ENCODE measurements at regions not wholly inside any gene's neighbourhood (a gene's known extent, or its start where the extent isn't known, plus 50 kb on each side); places are given as distances from the start of the nearest gene placed in this dataset.

DNA sequence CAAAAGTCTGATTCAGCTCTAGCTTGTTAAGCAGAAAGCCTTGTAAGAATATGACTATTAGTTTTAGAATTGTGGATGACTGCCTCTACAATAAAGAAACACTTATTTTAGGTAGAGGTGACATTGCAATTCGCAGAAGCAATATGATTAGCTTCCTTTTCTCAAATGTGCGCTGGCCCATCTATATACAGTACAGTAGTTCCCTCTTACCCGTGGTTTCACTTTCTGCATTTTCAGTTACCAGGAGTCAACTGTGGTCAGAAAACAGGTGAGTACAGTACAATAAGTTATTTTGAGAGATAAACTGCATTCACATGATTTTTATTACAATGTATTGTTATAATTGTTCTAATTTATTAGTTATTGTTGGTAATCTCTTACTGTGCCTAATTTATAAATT, 405.1 kb downstream of the GPD2 start:
- intact Hi-C loops (cut with micrococcal nuclease): no loop called here
- Mint-ChIP-seq H3K27me3 (ENCODE audit: insufficient read depth) (peaks cover 4% of the 10 kb centered on the region), H3K27ac (no peak overlapping the region), H3K4me3 (no peak overlapping the region), H3K36me3 (ENCODE audit: low read depth) (no peaks in the 10 kb centered on the region), H3K4me1 (ENCODE audit: low read depth) (no peaks in the 10 kb centered on the region), H3K9me3 (no peaks in the 10 kb centered on the region)
- DNase-seq (ENCODE audit: low spot score): no peak

DNA sequence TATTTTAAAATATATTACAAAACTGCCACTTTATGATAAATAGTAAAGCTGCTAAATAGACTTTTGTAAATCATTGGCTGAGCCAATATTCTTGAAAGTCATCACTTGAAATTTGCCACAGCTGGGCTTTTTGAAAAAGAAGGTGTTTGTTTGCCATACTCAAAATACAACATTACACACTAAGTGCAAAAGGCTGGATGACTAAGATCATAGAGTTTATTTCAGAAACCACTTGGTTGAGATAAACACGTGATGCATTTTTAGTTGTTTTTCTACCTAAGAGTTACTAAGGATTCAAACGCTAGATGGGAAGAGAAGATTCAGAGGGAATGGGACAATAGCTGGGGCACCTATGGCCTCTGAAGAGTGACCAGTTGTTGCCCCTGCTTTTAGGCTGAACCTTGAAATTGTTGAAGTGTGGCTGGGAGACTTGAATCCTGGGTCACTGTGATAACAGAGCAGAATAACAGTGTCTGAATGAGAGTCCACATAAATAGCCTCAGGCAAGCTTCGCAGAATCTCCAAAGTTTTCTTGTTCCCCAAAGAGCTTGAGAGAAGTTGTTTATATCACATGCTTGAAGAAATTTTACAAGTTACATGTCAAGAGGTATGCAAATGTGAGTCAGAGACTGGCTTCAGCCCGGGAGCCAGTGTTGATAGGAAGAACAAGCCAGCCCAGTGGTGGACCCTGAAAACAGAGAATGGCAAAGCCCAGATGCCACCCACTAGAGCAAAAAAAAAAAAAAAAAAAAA, 409.8 kb downstream of the GPD2 start:
- H3K4me3 Mint-ChIP-seq: no peak overlapping the region
- no peak overlapping the region for H3K27ac Mint-ChIP-seq
- intact Hi-C loops (cut with micrococcal nuclease): no loop called here
- H3K36me3 Mint-ChIP-seq (ENCODE audit: low read depth): no peaks in the 10 kb centered on the region
- no peaks in the 10 kb centered on the region for H3K4me1 Mint-ChIP-seq (ENCODE audit: low read depth)
- peaks cover 7% of the 10 kb centered on the region for H3K27me3 Mint-ChIP-seq (ENCODE audit: insufficient read depth)
- DNase-seq (ENCODE audit: low spot score): no peak
- H3K9me3 Mint-ChIP-seq: no peaks in the 10 kb centered on the region

DNA sequence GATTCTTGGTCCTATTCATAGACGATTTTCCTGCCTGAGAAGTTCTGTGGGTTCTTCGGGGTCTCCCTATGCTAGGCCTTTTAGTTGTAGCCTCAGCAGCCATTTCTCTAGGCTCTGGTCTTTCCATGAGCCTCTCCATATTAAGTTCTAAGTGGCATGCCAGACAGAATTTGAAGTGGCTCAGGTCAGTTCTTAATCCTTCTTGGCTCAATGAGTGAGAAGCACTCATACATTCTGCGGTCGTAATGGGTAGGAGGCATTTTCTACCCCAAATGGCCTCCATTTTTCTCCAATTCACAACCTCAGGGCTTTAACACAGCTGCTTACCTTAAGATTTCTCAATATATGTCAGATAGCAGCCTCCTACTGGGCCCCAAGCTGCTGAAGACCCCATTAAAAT, 405.3 kb upstream of the GALNT5 start:
- no peaks in the 10 kb centered on the region for H3K9me3 Mint-ChIP-seq
- peaks cover 9% of the 10 kb centered on the region for H3K27me3 Mint-ChIP-seq (ENCODE audit: insufficient read depth)
- H3K4me3 Mint-ChIP-seq: no peak overlapping the region
- H3K27ac Mint-ChIP-seq: no peak overlapping the region
- H3K4me1 Mint-ChIP-seq (ENCODE audit: low read depth): no peaks in the 10 kb centered on the region
- DNase-seq (ENCODE audit: low spot score): no peak
- intact Hi-C loops (cut with micrococcal nuclease): no loop called here
- no peaks in the 10 kb centered on the region for H3K36me3 Mint-ChIP-seq (ENCODE audit: low read depth)

DNA sequence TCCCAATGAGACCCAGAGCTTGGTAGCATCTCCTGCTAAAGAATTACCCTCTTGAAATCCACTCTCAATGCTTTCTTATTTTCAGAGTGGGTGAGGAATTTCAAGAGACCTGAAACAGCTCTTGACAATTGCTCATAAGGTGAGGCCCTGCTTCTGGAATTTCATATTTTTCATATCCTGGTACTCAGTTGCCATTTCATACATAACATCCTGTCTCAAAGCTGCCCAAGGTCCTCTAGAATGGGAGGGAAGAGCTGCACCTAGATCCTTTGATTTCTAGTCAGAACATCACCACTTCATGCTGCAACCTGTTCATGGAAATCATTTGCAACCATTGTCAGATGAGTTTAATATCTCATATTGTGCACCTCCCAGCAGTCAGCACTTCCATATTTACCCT, 404.8 kb upstream of the GALNT5 start:
- intact Hi-C loops (cut with micrococcal nuclease): no loop called here
- Mint-ChIP-seq H3K9me3 (no peaks in the 10 kb centered on the region), H3K27me3 (ENCODE audit: insufficient read depth) (peaks cover 9% of the 10 kb centered on the region), H3K27ac (no peak overlapping the region), H3K36me3 (ENCODE audit: low read depth) (no peaks in the 10 kb centered on the region), H3K4me3 (no peak overlapping the region), H3K4me1 (ENCODE audit: low read depth) (no peaks in the 10 kb centered on the region)
- no peak for DNase-seq (ENCODE audit: low spot score)

DNA sequence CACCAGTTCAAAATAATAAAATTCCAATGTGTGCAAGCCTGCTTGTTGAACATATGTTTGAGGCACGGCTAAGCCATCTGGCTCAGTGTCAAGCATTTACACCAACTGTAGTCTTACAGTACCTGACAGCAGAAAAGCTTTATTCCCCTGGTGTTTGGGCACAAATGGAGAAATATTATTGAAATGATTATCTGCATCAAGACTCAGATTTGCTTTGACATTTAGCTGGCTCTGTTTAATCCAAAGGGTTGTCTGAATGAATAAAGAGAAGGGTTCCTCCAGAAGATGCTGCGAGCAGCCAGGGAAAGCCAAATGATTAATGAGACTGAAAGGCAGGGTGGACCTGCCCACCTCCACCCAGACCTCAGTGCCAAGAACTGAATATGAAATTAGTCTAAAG, 393.2 kb upstream of the GALNT5 start:
- H3K27me3 Mint-ChIP-seq (ENCODE audit: insufficient read depth): peaks cover 5% of the 10 kb centered on the region
- no peaks in the 10 kb centered on the region for H3K36me3 Mint-ChIP-seq (ENCODE audit: low read depth)
- H3K4me3 Mint-ChIP-seq: no peak overlapping the region
- no peak for DNase-seq (ENCODE audit: low spot score)
- H3K4me1 Mint-ChIP-seq (ENCODE audit: low read depth): no peaks in the 10 kb centered on the region
- intact Hi-C loops (cut with micrococcal nuclease): no loop called here
- H3K9me3 Mint-ChIP-seq: no peaks in the 10 kb centered on the region
- H3K27ac Mint-ChIP-seq: no peak overlapping the region

DNA sequence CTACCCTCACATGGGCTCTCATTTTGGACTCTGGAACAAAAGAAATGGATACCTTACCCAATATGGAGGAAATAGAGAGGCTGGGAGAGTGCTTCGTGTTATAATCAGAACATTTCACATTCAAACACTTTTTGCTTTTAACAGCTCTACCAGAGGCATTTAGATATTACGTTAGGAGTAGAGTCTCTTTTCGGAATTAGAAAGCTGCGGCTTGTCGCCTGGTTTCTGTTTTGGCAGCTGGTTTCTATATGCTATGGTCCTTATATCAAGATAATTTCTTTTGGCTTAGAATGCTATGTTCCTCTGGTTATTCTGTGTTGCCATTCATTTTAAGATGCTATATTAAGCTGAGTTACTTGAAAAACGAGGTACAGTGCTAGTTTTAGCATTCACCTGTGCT, 392.8 kb upstream of the GALNT5 start:
- intact Hi-C loops (cut with micrococcal nuclease): no loop called here
- no peak overlapping the region for H3K4me3 Mint-ChIP-seq

DNA sequence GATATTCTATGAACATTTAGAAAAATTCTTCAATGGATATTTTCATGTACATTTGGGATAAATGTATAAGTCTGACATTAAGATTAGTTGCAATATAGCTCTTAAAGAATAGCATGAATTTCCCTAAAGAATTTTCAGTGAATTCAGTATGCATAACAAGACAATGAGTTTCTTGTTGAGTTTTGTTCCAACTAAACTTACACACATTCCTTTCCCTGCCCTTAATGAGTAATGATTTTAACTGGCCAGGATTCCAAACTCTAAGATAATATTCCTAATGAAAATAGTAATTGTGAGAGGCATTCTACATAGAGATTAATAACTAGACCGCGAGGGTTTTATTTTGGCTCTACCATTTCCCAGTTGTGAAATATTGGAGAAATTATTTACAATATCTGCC, 390.3 kb upstream of the GALNT5 start:
- Mint-ChIP-seq H3K4me3 (no peak overlapping the region), H3K36me3 (ENCODE audit: low read depth) (no peaks in the 10 kb centered on the region), H3K9me3 (no peaks in the 10 kb centered on the region), H3K4me1 (ENCODE audit: low read depth) (no peaks in the 10 kb centered on the region), H3K27me3 (ENCODE audit: insufficient read depth) (no peaks in the 10 kb centered on the region), H3K27ac (no peak overlapping the region)
- intact Hi-C loops (cut with micrococcal nuclease): no loop called here
- DNase-seq (ENCODE audit: low spot score): no peak

More for the DNA sequence above, 392.8 kb upstream of the GALNT5 start:
- Mint-ChIP-seq H3K4me1 (ENCODE audit: low read depth) (no peaks in the 10 kb centered on the region), H3K27ac (no peak overlapping the region), H3K9me3 (no peaks in the 10 kb centered on the region), H3K36me3 (ENCODE audit: low read depth) (no peaks in the 10 kb centered on the region), H3K27me3 (ENCODE audit: insufficient read depth) (peaks cover 5% of the 10 kb centered on the region)
- DNase-seq (ENCODE audit: low spot score): no peak

DNA sequence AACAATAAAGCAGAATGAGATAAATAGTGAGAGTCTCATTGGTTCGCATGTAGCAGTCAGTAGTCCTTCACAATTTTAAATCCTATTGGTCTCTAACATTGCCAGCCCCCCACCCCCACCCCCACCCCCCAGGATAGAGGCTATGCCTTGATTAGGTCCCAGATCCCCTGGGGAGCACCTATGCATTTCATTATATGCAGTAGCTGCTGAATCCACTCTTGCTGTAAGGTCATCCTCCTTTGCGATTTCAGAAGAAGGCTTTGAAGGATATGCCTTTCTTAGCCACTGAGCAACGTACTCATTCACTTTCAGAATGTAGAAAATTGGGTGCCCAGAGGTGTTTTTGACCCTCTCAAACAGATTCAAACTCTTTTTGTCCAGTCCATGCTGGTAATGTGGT, 382.8 kb upstream of the GALNT5 start:
- Mint-ChIP-seq H3K27me3 (ENCODE audit: insufficient read depth) (peaks cover 11% of the 10 kb centered on the region), H3K27ac (no peak overlapping the region), H3K4me1 (ENCODE audit: low read depth) (no peaks in the 10 kb centered on the region), H3K9me3 (no peaks in the 10 kb centered on the region), H3K4me3 (no peak overlapping the region), H3K36me3 (ENCODE audit: low read depth) (no peaks in the 10 kb centered on the region)
- DNase-seq (ENCODE audit: low spot score): no peak
- intact Hi-C loops (cut with micrococcal nuclease): no loop called here

DNA sequence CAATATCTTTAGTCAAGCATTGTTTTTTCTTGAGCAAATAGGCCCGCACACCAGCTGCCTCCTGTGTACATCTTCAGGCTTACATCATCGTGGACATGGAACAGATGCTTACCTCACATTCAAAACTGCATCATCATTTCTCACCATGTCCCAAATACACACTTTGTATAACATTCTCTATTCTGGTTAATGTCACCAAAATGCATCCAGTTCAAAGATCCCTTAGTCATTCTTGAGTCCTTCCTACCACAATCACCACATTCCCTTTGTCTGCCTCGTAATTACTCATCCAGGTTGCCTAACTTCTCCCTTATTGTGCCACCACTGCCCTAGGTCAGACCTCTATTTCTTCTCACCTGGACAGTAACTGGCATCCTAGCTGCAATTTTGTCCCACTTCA, 373.7 kb upstream of the GALNT5 start:
- no peak overlapping the region for H3K4me3 Mint-ChIP-seq
- intact Hi-C loops (cut with micrococcal nuclease): no loop called here
- H3K27me3 Mint-ChIP-seq (ENCODE audit: insufficient read depth): peaks cover 21% of the 10 kb centered on the region
- H3K27ac Mint-ChIP-seq: no peak overlapping the region
- H3K4me1 Mint-ChIP-seq (ENCODE audit: low read depth): no peaks in the 10 kb centered on the region
- no peaks in the 10 kb centered on the region for H3K9me3 Mint-ChIP-seq
- DNase-seq (ENCODE audit: low spot score): no peak
- H3K36me3 Mint-ChIP-seq (ENCODE audit: low read depth): no peaks in the 10 kb centered on the region

DNA sequence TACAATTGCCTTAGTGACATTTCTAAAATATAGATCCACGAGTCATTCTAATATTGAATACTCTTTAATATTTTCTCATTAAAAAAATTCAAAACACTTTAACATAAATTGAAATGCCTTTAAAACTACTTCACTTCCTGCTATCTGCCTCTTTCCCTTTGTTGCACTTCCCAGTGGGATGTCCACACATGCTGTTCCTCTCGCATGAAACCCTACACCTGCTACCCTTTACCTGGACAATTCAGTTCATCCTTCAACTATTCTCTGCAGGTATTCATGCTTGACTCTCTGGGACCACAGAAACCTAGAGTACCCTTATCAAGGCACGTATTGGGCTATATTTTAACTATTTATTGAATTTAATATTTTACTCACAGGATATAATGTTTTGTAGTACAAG, 373.3 kb upstream of the GALNT5 start:
- H3K4me1 Mint-ChIP-seq (ENCODE audit: low read depth): no peaks in the 10 kb centered on the region
- peaks cover 25% of the 10 kb centered on the region for H3K27me3 Mint-ChIP-seq (ENCODE audit: insufficient read depth)
- no peaks in the 10 kb centered on the region for H3K9me3 Mint-ChIP-seq
- no peak for DNase-seq (ENCODE audit: low spot score)
- no peak overlapping the region for H3K4me3 Mint-ChIP-seq
- no peaks in the 10 kb centered on the region for H3K36me3 Mint-ChIP-seq (ENCODE audit: low read depth)
- H3K27ac Mint-ChIP-seq: no peak overlapping the region
- intact Hi-C loops (cut with micrococcal nuclease): no loop called here

DNA sequence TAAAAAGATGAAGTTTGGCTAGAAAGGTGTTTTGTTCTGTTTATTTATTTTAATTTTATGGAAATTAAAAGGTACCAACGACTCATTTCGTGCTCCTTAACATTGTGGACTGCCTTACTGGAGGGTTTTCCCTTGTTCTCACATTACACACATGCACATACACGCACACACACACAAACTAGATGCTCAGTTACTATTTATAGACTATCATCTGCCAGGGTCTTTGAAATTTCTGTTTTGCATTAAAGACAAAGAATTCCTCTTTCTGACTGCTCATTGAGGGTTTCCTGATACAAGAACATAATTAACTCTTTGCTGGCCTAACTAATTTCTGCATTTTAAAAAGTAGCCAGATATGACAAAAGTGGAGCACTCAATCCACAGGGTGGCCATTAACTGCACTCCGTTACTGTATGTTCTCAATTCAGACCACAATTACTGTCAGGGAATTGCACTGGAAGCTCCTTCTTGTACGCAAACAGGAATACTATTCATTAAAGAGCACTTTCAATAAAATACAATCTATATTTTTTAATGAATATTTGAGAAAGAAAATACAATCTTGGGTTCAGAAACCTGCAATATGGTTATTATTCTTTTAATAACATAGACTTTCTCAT, 366.9 kb upstream of the GALNT5 start:
- Mint-ChIP-seq H3K27ac (no peak overlapping the region), H3K27me3 (ENCODE audit: insufficient read depth) (peaks cover 62% of the 10 kb centered on the region), H3K4me3 (no peak overlapping the region), H3K9me3 (no peaks in the 10 kb centered on the region), H3K4me1 (ENCODE audit: low read depth) (peaks cover 31% of the 10 kb centered on the region), H3K36me3 (ENCODE audit: low read depth) (no peaks in the 10 kb centered on the region)
- DNase-seq (ENCODE audit: low spot score): no peak
- intact Hi-C loops (cut with micrococcal nuclease): loop anchor here (5.0 to 10.0 kb wide), 2 partner anchors 164 to 303 kb away; no protein-coding TSS in a partner anchor

DNA sequence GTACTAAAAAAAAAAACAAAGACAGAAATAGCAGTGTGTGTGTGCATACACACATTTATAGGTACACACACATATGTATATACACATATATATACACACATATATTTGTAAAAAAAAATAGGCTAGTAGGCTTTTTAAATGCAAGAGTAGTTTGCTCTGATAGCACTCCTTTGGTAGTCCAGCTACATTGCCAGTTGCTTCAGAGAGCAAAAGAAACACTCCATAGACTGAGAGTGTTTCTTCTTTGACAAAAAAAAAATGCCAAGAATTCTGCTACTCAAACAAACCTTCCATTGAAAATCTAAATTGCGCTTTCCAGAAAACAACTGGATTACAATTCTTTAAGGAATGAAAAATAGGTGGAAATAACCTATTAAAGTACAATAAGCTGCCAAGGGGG, 365.9 kb upstream of the GALNT5 start:
- Mint-ChIP-seq H3K27ac (no peak overlapping the region), H3K9me3 (peaks cover 3% of the 10 kb centered on the region), H3K36me3 (ENCODE audit: low read depth) (no peaks in the 10 kb centered on the region), H3K4me3 (no peak overlapping the region), H3K27me3 (ENCODE audit: insufficient read depth) (peaks cover 58% of the 10 kb centered on the region), H3K4me1 (ENCODE audit: low read depth) (peaks cover 41% of the 10 kb centered on the region)
- no peak for DNase-seq (ENCODE audit: low spot score)
- intact Hi-C loops (cut with micrococcal nuclease): loop anchor here (2.0 to 10.0 kb wide), 3 partner anchors 163 to 1515 kb away; no protein-coding TSS in a partner anchor

DNA sequence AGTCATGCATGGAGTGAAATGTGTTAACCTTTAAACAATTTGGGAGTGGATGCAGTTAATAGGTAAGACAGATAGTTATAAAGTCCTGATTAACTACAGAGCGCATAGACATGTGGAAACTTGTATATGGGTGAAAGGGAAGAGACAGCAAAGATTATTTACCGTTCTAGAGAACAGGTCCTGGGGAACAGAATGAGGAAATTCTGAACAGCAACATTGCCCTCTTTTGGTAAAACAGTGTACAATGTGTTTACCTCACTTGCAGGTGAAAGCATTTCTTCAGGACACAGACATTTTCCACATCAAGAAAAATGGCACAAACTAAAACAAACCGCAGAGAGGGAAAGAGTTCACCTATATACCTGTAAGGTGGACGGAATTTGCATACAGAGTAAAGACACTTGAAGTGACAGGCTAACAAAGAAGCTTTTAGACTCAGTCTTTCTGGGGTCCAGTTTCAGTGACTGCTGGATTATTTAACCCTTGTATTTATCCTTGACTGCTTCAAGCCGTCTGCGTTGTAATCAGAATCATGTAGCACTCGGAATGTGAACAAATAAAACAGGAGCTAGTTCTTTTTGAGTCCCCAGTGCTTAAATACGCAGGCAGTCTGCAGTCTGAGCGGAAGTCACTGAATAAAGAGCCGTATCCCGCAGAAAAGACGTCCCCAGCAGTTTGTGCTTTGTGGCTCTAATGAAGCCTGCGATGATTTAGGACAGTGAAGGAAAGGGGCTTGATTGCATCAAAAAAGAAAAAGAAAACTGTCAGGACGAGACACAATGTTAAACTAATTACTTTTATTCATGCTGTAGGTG, 364.8 kb upstream of the GALNT5 start:
- peaks cover 53% of the 10 kb centered on the region for H3K27me3 Mint-ChIP-seq (ENCODE audit: insufficient read depth)
- H3K27ac Mint-ChIP-seq: no peak overlapping the region
- intact Hi-C loops (cut with micrococcal nuclease): loop anchor here (2.0 to 10.0 kb wide), 3 partner anchors 162 to 1516 kb away; no protein-coding TSS in a partner anchor
- DNase-seq (ENCODE audit: low spot score): no peak
- H3K9me3 Mint-ChIP-seq: peaks cover 4% of the 10 kb centered on the region
- no peaks in the 10 kb centered on the region for H3K36me3 Mint-ChIP-seq (ENCODE audit: low read depth)
- H3K4me3 Mint-ChIP-seq: no peak overlapping the region
- peaks cover 43% of the 10 kb centered on the region for H3K4me1 Mint-ChIP-seq (ENCODE audit: low read depth)

Data from activated T-helper 1 cell treated with anti-CD3 and anti-CD28 coated beads, Interleukin-12 subunit alpha, Interleukin-12 subunit beta, Interleukin-2, Interleukin-4 antibody, amounts not matched to agents 30 ng/mL and 10 ng/mL and 1 ng/mL, durations not matched to agents 14 hours and 24 hours and 36 hours (primary cell).